KG1 (cell line): ENCODE measurements at regions not wholly inside any gene's neighbourhood (a gene's known extent, or its start where the extent isn't known, plus 50 kb on each side); places are given as distances from the start of the nearest gene placed in this dataset.
"Not testable (repeated sequence)": the region's sequence is repeated elsewhere in the genome, so short reads cannot be mapped to it uniquely, and the experiment has no call there.

Experiments used
- DNase-seq: peaks from one replicate; lab custom pipeline; 2025; lab: John Stamatoyannopoulos, UW

DNA sequence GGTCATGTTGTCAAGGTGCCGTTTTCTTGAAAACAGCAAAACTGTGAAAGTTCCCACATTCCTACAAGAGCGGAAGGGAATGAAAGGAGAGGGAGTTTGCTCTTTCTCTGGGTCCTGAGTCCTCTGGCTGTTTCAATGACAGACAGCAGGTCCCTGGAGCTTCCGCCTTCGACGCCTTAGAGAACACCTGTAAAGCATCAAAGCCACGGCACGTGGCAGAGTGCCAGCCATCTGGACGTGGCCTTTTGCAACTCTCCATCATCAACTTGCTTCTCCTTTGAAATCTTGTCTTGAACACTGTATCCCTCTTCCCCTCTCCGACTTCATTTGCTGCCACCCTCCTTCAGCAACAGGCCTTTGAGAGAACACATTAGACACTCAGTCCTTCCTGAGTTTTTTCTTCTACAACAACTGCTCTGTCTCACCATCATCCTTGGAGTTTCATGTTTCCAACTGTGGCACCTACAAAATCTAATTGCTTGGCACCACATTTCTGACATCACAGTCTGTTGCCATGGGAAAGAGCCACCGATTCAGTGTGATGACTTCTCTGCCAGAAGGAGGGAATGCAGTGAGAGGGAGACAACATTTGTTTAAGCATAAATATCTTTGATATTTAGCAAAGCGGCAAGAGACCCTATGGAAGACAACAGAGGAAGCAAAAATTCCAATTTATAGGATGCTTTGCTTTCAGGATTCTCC is 204.9 kb upstream of the PTER start:
- no peak for DNase-seq

- no peak for DNase-seq
Measured at GRCh38 chr10:16232441-16232840, 204.4 kb upstream of the PTER start.

DNA sequence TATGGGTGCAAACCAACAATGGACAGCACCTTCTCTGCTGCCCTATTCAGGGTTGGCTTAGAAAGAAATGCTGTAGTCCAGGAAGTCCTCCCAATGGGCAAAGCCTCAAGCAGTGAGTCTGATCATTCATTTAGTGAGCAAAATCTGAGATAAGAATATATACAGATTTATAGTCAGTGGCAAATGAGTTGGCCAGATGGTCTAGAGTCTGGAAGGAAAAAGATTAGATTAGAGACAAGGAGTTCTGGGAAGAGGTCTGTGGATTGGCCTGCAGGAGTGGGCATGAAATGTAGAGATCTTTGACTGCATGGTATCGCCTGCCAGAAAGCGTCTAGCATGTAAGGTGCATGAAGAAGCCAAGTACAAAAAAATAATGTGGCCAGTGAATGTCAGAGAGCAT is 201.9 kb upstream of the PTER start:
- DNase-seq: no peak

GRCh38 chr10:16242446-16242845 is 194.4 kb upstream of the PTER start:
- no peak for DNase-seq

GRCh38 chr10:16242859-16243613 is 193.8 kb upstream of the PTER start:
- no peak for DNase-seq

GRCh38 chr10:16250136-16250535 is 186.7 kb upstream of the PTER start:
- DNase-seq: not testable (repeated sequence)

- DNase-seq: no peak
Measured at GRCh38 chr10:16256336-16256735, 180.5 kb upstream of the PTER start.

GRCh38 chr10:16258291-16259040 is 178.3 kb upstream of the PTER start:
- no peak for DNase-seq

GRCh38 chr10:16259726-16260125 is 177.1 kb upstream of the PTER start:
- DNase-seq: no peak

DNA sequence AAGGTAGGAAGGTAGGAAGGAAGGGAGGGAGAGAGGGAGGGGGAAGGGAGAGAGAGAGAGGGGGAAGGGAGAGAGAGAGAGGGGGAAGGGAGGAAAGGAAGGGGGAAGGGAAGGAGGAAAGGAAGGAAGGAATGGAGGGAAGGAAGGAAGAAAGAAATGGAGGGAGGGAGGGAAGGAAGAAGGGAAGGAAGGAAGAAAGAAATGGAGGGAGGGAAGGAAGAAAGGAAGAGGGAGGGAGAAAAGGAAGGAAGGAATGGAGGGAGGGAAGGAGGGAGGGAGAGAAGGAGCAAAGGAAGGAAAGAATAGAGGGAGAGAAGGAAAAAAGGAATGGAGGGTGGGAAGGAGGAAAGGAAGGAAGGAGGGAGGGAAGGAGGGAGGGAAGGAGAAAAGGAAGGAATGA is 176.4 kb upstream of the PTER start:
- DNase-seq: no peak

DNA sequence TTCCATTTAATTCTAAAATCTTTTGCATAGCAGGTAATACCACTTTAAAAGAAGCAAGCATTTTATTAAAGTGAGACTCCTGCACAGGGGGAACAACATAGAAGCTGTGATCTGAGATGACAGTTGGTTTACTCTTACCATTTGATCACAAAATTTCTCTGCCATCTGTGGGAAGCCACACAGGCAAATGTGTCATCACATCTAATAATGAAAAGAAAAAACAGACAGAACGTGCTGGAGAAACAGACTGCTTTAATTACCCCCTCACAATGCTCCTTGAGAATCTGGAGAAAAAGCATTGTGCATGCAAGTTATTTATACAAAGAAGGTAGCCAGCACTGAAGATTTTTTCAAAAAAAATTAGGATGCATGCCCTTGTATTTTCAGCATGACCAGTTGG is 165.2 kb upstream of the PTER start:
- no peak for DNase-seq

DNA sequence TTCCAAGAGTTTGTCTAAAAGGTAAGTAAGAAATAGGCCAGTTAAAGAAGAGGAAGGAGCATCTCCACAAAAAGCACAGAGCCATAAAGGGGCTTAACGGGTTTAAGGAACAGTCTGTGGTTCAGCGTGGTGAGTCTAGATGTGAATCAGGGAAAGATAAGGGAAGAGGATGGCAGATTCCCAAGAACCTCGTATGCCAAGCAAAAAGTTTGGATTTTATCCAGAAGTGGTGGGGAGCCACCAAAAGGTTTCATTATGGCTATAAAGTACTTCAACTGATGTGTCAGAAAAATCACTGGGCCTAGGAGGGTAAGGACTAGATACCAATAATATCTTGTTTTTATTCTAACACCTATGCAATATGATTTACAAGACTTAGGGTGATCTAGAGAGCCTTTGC is 161.9 kb upstream of the PTER start:
- DNase-seq: no peak

DNA sequence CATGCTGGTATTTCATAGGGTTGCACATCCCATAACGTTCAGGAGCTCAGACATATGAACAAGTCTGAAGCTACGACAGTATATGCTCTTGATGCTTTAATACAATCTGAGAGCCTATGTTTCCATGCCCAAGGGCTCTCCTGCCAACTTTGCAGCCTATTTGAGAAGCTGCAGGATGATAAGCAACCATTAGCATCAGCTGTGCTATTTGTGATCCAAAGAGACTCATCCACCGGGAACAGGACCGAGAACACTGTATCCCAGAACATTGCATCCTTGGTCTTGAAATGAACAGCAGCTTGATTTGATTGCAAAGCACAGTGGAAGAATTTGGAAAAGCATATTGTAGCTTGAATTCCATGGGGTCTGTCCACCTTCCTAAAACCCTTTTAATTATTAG is 156.2 kb upstream of the PTER start:
- DNase-seq: no peak

DNA sequence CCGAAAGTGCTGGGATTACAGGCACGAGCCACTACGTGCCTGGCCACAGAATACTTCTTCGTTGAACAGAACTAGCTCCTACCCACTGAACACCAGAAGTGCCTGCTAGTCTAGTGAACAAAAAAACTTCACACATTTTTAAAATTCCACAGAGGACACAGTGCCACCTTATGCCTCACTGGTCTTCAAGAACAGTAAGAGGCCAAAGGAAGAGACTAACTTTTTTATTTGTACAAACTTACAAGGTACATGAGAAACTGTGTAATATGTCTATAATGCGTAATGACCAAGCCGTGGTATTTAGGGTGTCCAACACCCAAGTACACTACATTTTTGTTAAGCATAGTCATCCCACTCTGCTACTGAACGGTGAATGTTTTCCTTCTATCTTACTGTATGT is 144.4 kb upstream of the PTER start:
- DNase-seq: no peak

DNA sequence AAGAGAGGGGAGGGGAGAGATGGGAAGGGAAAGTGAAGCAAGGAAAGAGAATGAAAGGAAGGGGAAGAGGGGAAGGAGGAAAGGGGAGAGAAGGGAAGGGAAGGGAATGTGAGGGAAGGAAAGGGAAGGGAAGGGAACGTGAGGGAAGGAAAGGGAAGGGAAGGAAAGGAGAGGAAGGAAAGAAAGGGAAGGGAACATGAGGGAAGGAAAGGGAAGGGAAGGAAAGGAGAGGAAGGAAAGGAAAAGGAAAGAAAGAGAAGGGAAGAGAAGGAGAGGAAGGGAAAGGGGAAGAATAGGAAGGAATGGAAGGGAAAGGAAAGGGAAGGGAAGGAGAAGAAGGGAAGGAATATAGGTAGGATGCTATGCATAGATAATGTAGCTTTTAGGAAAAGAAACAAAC is 139.7 kb upstream of the PTER start:
- DNase-seq: no peak

DNA sequence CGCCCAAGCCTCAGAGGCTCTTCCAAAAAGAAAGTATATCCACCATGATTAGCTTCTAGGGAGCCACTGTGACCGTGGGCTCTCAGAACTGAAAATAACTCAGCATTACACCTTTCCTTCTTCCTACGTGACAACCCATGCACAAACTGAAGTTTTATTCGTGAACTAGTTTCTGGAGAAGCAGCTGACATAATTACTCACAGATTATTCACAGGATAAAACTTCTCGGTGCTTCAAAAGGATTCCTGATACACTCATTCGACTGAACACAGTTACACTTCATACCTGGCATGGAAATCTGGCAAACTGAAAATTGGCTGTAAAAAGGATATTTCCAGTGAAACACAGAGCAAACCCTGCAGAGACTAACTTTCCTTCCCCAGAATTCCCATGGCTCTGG is 139.2 kb upstream of the PTER start:
- no peak for DNase-seq

- DNase-seq: no peak
Measured at GRCh38 chr10:16304311-16304710, 132.5 kb upstream of the PTER start.

- DNase-seq: no peak
Measured at GRCh38 chr10:16310440-16310839, 126.4 kb upstream of the PTER start.

GRCh38 chr10:16314259-16314658 is 122.6 kb upstream of the PTER start:
- no peak for DNase-seq

- DNase-seq: no peak
Measured at GRCh38 chr10:16316733-16317390, 119.9 kb upstream of the PTER start.

GRCh38 chr10:16341637-16342036 is 95.2 kb upstream of the PTER start:
- no peak for DNase-seq

DNA sequence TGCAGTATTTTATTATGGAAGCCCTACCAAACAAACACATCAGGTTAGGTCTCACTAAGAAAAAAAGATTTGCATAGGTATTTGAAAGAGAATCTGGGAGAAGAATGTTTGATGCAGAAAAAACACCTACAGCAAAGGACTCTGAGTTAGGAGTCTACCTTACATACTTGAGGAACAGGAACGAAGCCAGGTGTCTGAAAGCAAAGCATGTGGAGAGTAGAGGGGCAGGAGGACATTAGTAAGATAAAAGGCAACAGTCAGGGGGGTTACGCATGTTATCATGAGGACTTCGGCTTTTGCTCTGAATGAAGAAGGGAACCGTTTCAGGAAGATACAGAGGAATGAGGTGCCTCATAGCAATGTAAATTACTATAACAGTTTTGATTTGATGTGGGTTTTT is 87.9 kb upstream of the PTER start:
- no peak for DNase-seq

GRCh38 chr10:16352146-16352545 is 84.7 kb upstream of the PTER start:
- no peak for DNase-seq
